ENCODE measurements at regions not wholly inside any gene's neighbourhood (a gene's known extent, or its start where the extent isn't known, plus 50 kb on each side); places are given as distances from the start of the nearest gene placed in this dataset.

- no peak overlapping the region for H3K4me3 ChIP-seq (ENCODE audit: low read depth, low read length)
- TF ChIP-seq, protein P1, sequence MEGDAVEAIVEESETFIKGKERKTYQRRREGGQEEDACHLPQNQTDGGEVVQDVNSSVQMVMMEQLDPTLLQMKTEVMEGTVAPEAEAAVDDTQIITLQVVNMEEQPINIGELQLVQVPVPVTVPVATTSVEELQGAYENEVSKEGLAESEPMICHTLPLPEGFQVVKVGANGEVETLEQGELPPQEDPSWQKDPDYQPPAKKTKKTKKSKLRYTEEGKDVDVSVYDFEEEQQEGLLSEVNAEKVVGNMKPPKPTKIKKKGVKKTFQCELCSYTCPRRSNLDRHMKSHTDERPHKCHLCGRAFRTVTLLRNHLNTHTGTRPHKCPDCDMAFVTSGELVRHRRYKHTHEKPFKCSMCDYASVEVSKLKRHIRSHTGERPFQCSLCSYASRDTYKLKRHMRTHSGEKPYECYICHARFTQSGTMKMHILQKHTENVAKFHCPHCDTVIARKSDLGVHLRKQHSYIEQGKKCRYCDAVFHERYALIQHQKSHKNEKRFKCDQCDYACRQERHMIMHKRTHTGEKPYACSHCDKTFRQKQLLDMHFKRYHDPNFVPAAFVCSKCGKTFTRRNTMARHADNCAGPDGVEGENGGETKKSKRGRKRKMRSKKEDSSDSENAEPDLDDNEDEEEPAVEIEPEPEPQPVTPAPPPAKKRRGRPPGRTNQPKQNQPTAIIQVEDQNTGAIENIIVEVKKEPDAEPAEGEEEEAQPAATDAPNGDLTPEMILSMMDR (conservative IDR thresholded peaks at IDR 0.05; ENCODE audit: low read depth, low read length) = no peak
- no peak for DNase-seq (ENCODE audit: low read depth)
These were observed 113.5 kb upstream of the TMEM18 start for GRCh38 chr2:790634-791245.

DNA sequence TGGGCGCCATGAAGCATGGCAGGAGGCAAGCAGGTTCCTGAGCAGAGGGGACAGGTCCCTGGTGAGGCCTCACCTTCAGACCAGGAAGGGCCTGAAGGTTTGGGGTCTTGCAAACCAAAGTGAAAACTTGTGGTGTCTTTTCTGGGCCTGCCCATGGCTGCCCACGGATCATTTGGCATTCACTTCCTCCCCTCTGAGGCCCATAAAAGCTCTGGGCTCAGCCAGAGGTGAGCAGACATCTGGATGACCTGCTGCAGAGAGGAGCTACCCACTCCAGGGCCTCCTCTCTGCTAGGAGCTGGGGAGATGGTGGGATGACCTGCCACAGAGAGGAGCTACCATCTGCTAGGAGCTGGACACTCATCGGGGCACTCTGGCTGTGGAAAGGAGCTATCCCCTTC is 112.9 kb upstream of the TMEM18 start:
- H3K4me3 ChIP-seq (ENCODE audit: low read depth, low read length) = no peak overlapping the region
- TF ChIP-seq, protein P1 (conservative IDR thresholded peaks at IDR 0.05; ENCODE audit: low read depth, low read length) = no peak
- DNase-seq (ENCODE audit: low read depth) = no peak

DNA sequence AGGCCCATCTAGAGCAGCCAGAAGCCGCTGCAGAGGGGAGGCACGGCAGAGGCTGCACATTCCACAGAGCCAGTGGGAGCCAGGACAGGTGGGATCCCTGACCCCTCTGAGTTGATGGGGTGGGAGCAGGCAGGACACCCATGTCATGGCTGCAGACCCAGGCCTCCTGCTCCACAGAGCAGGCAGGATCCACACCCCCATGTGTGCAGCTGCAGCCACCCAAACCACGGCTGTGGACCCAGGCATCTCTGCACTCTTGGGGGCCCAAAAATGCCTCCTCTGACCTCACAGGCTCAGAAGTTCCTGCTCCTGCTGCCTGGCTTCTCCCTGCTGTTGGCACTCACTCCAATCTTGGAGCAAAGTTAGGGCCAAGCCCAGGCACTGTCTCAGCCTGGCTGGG is 112.3 kb upstream of the TMEM18 start:
- no peak overlapping the region for H3K4me3 ChIP-seq (ENCODE audit: low read depth, low read length)
- TF ChIP-seq, protein P1 (conservative IDR thresholded peaks at IDR 0.05; ENCODE audit: low read depth, low read length) = no peak
- DNase-seq (ENCODE audit: low read depth) = no peak

DNA sequence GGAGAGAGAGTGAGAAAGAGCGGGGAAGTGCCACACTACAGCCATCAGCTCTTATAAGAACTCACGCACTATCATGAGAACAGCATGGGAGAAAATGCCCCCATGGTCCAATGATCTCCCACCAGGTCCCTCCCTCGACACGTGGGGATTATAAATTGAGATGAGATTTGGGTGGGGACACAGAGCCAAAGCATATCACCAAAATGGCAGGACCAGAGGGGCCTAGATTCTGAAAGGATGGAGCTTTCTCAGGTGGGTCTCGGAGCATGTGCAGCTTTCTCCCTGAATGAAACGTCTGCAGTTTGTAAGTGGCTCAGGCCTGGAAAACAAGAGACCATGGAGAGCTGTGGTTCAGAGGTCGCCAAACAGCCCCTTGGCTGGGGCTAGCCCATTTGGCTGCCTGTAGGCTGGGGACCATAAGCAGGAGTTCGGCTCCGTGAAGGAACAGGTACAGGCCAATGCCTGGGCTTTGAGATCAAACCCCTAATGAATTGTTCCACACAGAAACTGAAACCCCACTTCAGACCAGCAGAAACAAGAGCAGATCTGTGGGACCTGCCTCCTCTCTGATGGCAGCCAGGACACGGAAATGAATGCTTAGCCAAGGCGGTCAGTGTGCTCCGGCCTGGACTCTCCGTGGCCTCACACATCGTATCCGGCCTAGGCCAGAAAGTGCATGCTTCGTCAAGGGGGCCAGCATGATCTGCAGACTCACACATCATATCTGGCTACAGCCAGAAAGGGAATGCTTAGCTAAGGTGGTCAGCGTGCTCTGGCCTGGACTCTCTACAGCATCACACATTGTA is 111.2 kb upstream of the TMEM18 start:
- no peak for DNase-seq (ENCODE audit: low read depth)
- no peak overlapping the region for H3K4me3 ChIP-seq (ENCODE audit: low read depth, low read length)
- TF ChIP-seq, protein P1 (conservative IDR thresholded peaks at IDR 0.05; ENCODE audit: low read depth, low read length) = no peak

GRCh38 chr2:784753-785152 is 107.5 kb upstream of the TMEM18 start:
- no peak overlapping the region for H3K4me3 ChIP-seq (ENCODE audit: low read depth, low read length)
- no peak for DNase-seq (ENCODE audit: low read depth)
- TF ChIP-seq, protein P1 (conservative IDR thresholded peaks at IDR 0.05; ENCODE audit: low read depth, low read length) = no peak

DNA sequence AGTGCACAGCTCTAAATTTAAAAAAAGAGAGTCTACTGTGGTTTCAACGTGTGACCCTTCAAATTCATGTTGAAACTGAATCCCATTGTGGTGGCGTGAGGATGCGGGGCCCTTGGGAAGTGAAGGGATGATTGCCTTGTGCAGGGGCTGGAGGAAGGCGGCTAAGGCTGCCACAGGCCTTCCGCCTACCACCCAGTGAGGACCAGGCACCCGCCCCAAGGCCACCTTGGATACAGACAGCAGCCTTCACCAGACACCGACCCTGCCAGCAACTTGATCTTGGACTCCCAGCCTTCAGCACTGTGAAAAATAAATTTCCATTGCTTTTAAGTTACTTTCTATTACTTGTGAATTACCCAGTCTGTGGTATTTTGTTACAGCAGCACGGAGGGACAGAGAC is 103.4 kb upstream of the TMEM18 start:
- DNase-seq (ENCODE audit: low read depth) = no peak
- TF ChIP-seq, protein P1 (conservative IDR thresholded peaks at IDR 0.05; ENCODE audit: low read depth, low read length) = no peak
- H3K4me3 ChIP-seq (ENCODE audit: low read depth, low read length) = no peak overlapping the region

DNA sequence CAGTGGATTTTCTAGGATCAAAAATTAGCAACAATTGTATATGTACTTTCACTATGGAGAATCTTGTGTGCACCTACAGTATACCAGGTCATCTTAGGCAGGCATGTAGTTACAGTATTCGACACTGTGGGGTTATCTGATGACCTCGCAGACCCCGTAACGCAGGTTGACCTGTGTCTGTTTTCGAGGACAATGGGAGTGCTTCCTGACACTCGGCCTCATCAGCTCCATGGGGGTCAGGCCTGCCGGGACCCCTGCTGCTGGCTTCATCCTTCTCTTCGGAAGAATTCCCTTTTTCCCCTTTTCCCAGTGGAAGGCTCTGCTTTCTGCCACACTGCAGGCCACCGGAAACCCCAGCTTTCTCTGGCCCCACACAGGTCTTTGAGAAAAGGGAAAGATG is 102.8 kb upstream of the TMEM18 start:
- TF ChIP-seq, protein P1 (conservative IDR thresholded peaks at IDR 0.05; ENCODE audit: low read depth, low read length) = no peak
- DNase-seq (ENCODE audit: low read depth) = no peak
- no peak overlapping the region for H3K4me3 ChIP-seq (ENCODE audit: low read depth, low read length)

All from epithelial cell of proximal tubule (primary cell).